ENCODE measurements at regions not wholly inside any gene's neighbourhood (a gene's known extent, or its start where the extent isn't known, plus 50 kb on each side); places are given as distances from the start of the nearest gene placed in this dataset.

GRCh38 chr1:2967329-2967725, 53.9 kb upstream of the ACTRT2 start:
- H3K27ac Mint-ChIP-seq, result no peak overlapping the region
- Histone ChIP-seq H4K20me1 (ENCODE audit: low read depth) (no peaks in the 10 kb centered on the region), H3K27me3 (no peaks in the 10 kb centered on the region), H3F3A (ENCODE audit: low read depth) (no peaks in the 10 kb centered on the region), H3K4me1 (no peaks in the 10 kb centered on the region), H3K36me3 (no peaks in the 10 kb centered on the region), H3K9me3 (ENCODE audit: low read depth) (no peaks in the 10 kb centered on the region), H3K4me3 (no peak overlapping the region), H3K9ac (no peak overlapping the region), H2AFZ (replicated peaks) (no peak overlapping the region), H3K4me2 (no peak overlapping the region), H3K27ac (no peak overlapping the region), H3K79me2 (ENCODE audit: low read depth) (no peaks in the 10 kb centered on the region)
- no peaks in the 10 kb centered on the region for H3K9me3 Mint-ChIP-seq
- no peaks in the 10 kb centered on the region for H3K36me3 Mint-ChIP-seq
- H3K27me3 Mint-ChIP-seq (ENCODE audit: insufficient read depth, low read depth), result peaks cover 4% of the 10 kb centered on the region
- DNase-seq (ENCODE audit: low spot score), result no peak
- H3K4me1 Mint-ChIP-seq, result peaks cover 8% of the 10 kb centered on the region
- no peak for TF ChIP-seq EZH2 (IDR thresholded peaks at IDR 0.05)
- TF ChIP-seq CTCF (IDR thresholded peaks at IDR 0.05), result no peak
- TF ChIP-seq EZH2phosphoT487 (IDR thresholded peaks at IDR 0.05), result no peak
- no peak overlapping the region for H3K4me3 Mint-ChIP-seq

- Mint-ChIP-seq H3K36me3 (no peaks in the 10 kb centered on the region), H3K4me1 (peaks cover 8% of the 10 kb centered on the region), H3K27ac (no peak overlapping the region), H3K27me3 (ENCODE audit: insufficient read depth, low read depth) (peaks cover 4% of the 10 kb centered on the region), H3K4me3 (no peak overlapping the region), H3K9me3 (no peaks in the 10 kb centered on the region)
- H2AFZ ChIP-seq (replicated peaks), result no peak overlapping the region
- H3K9ac ChIP-seq, result no peak overlapping the region
- H3K4me1 ChIP-seq, result no peaks in the 10 kb centered on the region
- DNase-seq (ENCODE audit: low spot score), result no peak
- no peaks in the 10 kb centered on the region for H3K36me3 ChIP-seq
- H3K4me2 ChIP-seq, result no peak overlapping the region
- H3K79me2 ChIP-seq (ENCODE audit: low read depth), result no peaks in the 10 kb centered on the region
- no peaks in the 10 kb centered on the region for H3F3A ChIP-seq (ENCODE audit: low read depth)
- no peaks in the 10 kb centered on the region for H3K27me3 ChIP-seq
- H3K4me3 ChIP-seq, result no peak overlapping the region
- no peaks in the 10 kb centered on the region for H3K9me3 ChIP-seq (ENCODE audit: low read depth)
- TF ChIP-seq EZH2 (IDR thresholded peaks at IDR 0.05) (no peak), EZH2phosphoT487 (IDR thresholded peaks at IDR 0.05) (no peak), CTCF (IDR thresholded peaks at IDR 0.05) (no peak)
- no peak overlapping the region for H3K27ac ChIP-seq
- H4K20me1 ChIP-seq (ENCODE audit: low read depth), result no peaks in the 10 kb centered on the region
Measured at GRCh38 chr1:2967881-2968280, 53.4 kb upstream of the ACTRT2 start.

- no peaks in the 10 kb centered on the region for H3K36me3 Mint-ChIP-seq
- H3K4me3 Mint-ChIP-seq, result no peak overlapping the region
- no peaks in the 10 kb centered on the region for H3K27me3 ChIP-seq
- no peak overlapping the region for H3K4me2 ChIP-seq
- H3K36me3 ChIP-seq, result no peaks in the 10 kb centered on the region
- TF ChIP-seq EZH2 (IDR thresholded peaks at IDR 0.05), result no peak
- no peak for TF ChIP-seq CTCF (IDR thresholded peaks at IDR 0.05)
- no peak for TF ChIP-seq EZH2phosphoT487 (IDR thresholded peaks at IDR 0.05)
- H3K4me3 ChIP-seq, result no peak overlapping the region
- no peaks in the 10 kb centered on the region for H3K79me2 ChIP-seq (ENCODE audit: low read depth)
- peak overlapping the region; percentile 50 for H3K27ac Mint-ChIP-seq
- no peak overlapping the region for H3K9ac ChIP-seq
- no peak overlapping the region for H2AFZ ChIP-seq (replicated peaks)
- H3K27me3 Mint-ChIP-seq (ENCODE audit: insufficient read depth, low read depth), result peaks cover 4% of the 10 kb centered on the region
- no peaks in the 10 kb centered on the region for H3K9me3 ChIP-seq (ENCODE audit: low read depth)
- no peak for DNase-seq (ENCODE audit: low spot score)
- H3K9me3 Mint-ChIP-seq, result no peaks in the 10 kb centered on the region
- no peaks in the 10 kb centered on the region for H4K20me1 ChIP-seq (ENCODE audit: low read depth)
- H3K27ac ChIP-seq, result no peak overlapping the region
- H3F3A ChIP-seq (ENCODE audit: low read depth), result no peaks in the 10 kb centered on the region
- no peaks in the 10 kb centered on the region for H3K4me1 ChIP-seq
- peaks cover 8% of the 10 kb centered on the region for H3K4me1 Mint-ChIP-seq
Measured at GRCh38 chr1:2968471-2968881, 52.8 kb upstream of the ACTRT2 start.
